IMR-90 (cell line): ENCODE measurements at regions not wholly inside any gene's neighbourhood (a gene's known extent, or its start where the extent isn't known, plus 50 kb on each side); places are given as distances from the start of the nearest gene placed in this dataset.

ENCODE experiments used
- ATAC-seq: fragments of 200-7000 bp; cut with Tn5 transposase; 2 replicates; pipeline ENCODE4 v1.9.1; 2020; ENCODE audit warnings: low read depth, mild to moderate bottlenecking, moderate library complexity
- BruUV-seq: library from RNA; stranded (reverse); fragments of 400-500 nt; replicated peaks from 2 replicates; lab custom pipeline; 2021; lab: Mats Ljungman, UMichigan
- CTCF ChIA-PET: fragments of 300-600 bp; formaldehyde crosslinking; extraction: SDS; loops from one replicate; lab custom pipeline; 2021; ENCODE audit warnings: antibody characterized with exemption; lab: Yijun Ruan, JAX
- POLR2A ChIA-PET: fragments of 300-600 bp; sonication (Branson Sonifier 250); formaldehyde crosslinking; loops from one replicate; lab custom pipeline; 2022; ENCODE audit warnings: antibody characterized with exemption; ENCODE audit not compliant: unreplicated experiment; lab: Charles Lee
- DNase-seq: peaks from one replicate; pipeline ENCODE4 v3.0.0; 2013
- H2AFZ ChIP-seq: replicated peaks from 2 replicates; pipeline ENCODE3; 2013; ENCODE audit warnings: low read length, mild to moderate bottlenecking; ENCODE audit not compliant: poor library complexity
- H2AK5ac ChIP-seq: 2 replicates; pipeline ENCODE4 v1.6.1; 2013; ENCODE audit warnings: low read depth, low read length, inconsistent platforms
- H2AK9ac ChIP-seq: replicated peaks from 2 replicates; pipeline ENCODE3; 2013; ENCODE audit warnings: mild to moderate bottlenecking, low read depth, low read length, moderate library complexity; ENCODE audit not compliant: poor library complexity
- H2BK120ac ChIP-seq: 2 replicates; pipeline ENCODE4 v1.6.1; 2013; ENCODE audit warnings: low read depth, low read length, inconsistent platforms
- H2BK15ac ChIP-seq: 3 replicates; pipeline ENCODE4 v1.6.1; 2013; ENCODE audit warnings: low read depth, low read length, inconsistent platforms
- H2BK20ac ChIP-seq: 2 replicates; pipeline ENCODE4 v1.6.1; 2013; ENCODE audit warnings: low read depth, mild to moderate bottlenecking, inconsistent platforms, low read length, moderate library complexity
- H2BK5ac ChIP-seq: 2 replicates; pipeline ENCODE4 v1.6.1; 2013; ENCODE audit warnings: mild to moderate bottlenecking, low read depth, low read length, inconsistent platforms; ENCODE audit not compliant: poor library complexity, severe bottlenecking
- H3K14ac ChIP-seq: replicated peaks from 2 replicates; pipeline ENCODE4 v1.6.1; 2013; ENCODE audit warnings: low read depth, low read length, inconsistent platforms
- H3K18ac ChIP-seq: 2 replicates; pipeline ENCODE4 v1.6.1; 2013; ENCODE audit warnings: low read depth, low read length, control low read depth
- H3K23ac ChIP-seq: 2 replicates; pipeline ENCODE4 v1.6.1; 2013; ENCODE audit warnings: low read depth, low read length, inconsistent platforms
- H3K27ac ChIP-seq: 2 replicates; pipeline ENCODE4 v1.5.1; 2013; ENCODE audit warnings: mild to moderate bottlenecking, control low read depth, low read length; ENCODE audit not compliant: insufficient read depth
- H3K27me3 ChIP-seq: 2 replicates; pipeline ENCODE4 v1.6.1; 2013; ENCODE audit warnings: low read length; ENCODE audit not compliant: control insufficient read depth, insufficient read depth
- H3K36me3 ChIP-seq: 2 replicates; pipeline ENCODE4 v1.6.1; 2013; ENCODE audit warnings: low read length, mixed read lengths; ENCODE audit not compliant: control insufficient read depth, insufficient read depth
- H3K4ac ChIP-seq: 2 replicates; pipeline ENCODE4 v1.6.1; 2013; ENCODE audit warnings: low read depth, low read length, inconsistent platforms
- H3K4me1 ChIP-seq: 2 replicates; pipeline ENCODE4 v1.6.1; 2013; ENCODE audit warnings: low read length, mixed read lengths; ENCODE audit not compliant: control insufficient read depth, insufficient read depth
- H3K4me2 ChIP-seq: 2 replicates; pipeline ENCODE4 v1.6.1; 2013; ENCODE audit warnings: low read depth, mild to moderate bottlenecking, control low read depth, low read length, moderate library complexity
- H3K4me3 ChIP-seq: 2 replicates; pipeline ENCODE4 v1.5.1; 2013; ENCODE audit warnings: low read depth, mild to moderate bottlenecking, control low read depth, low read length, moderate library complexity; ENCODE audit not compliant: insufficient read depth
- H3K56ac ChIP-seq: 2 replicates; pipeline ENCODE4 v1.6.1; 2013; ENCODE audit warnings: low read length, inconsistent platforms; ENCODE audit not compliant: insufficient read depth; ENCODE audit errors: extremely low read depth
- H3K79me1 ChIP-seq, 2 experiments: 2 replicates each; pipeline ENCODE4 v1.6.1; 2013; ENCODE audit warnings: low read length in 2 of 2, inconsistent platforms in 1 of 2, low read depth in 1 of 2
- H3K9ac ChIP-seq: 2 replicates; pipeline ENCODE4 v1.6.1; 2013; ENCODE audit warnings: low read depth, low read length, control low read depth
- H3K9me1 ChIP-seq: 2 replicates; pipeline ENCODE4 v1.6.1; 2013; ENCODE audit warnings: low read length, inconsistent platforms; ENCODE audit not compliant: insufficient read depth
- H3K9me3 ChIP-seq: 2 replicates; pipeline ENCODE4 v1.6.1; 2013; ENCODE audit warnings: low read length; ENCODE audit not compliant: control insufficient read depth, insufficient read depth
- H4K20me1 ChIP-seq: 2 replicates; pipeline ENCODE4 v1.6.1; 2013; ENCODE audit warnings: low read length, inconsistent platforms; ENCODE audit not compliant: insufficient read depth
- H4K5ac ChIP-seq: 2 replicates; pipeline ENCODE4 v1.6.1; 2013; ENCODE audit warnings: mild to moderate bottlenecking, low read depth, low read length, control low read depth
- H4K8ac ChIP-seq, 2 experiments: 2 replicates each; pipeline ENCODE4 v1.6.1; 2013; ENCODE audit warnings: low read depth in 2 of 2, low read length in 2 of 2, control low read depth in 1 of 2, inconsistent platforms in 1 of 2
- H4K91ac ChIP-seq: 2 replicates; pipeline ENCODE4 v1.6.1; 2013; ENCODE audit warnings: low read depth, low read length, inconsistent platforms; ENCODE audit not compliant: insufficient read depth
- BHLHE40 ChIP-seq: fragments of 150-350 bp; IDR thresholded peaks from 2 replicates; pipeline ENCODE4 v1.6.1; 2016; ENCODE audit warnings: mild to moderate bottlenecking, low read depth, low read length
- CEBPB ChIP-seq: IDR thresholded peaks from 2 replicates; pipeline ENCODE4 v1.6.1; 2012; ENCODE audit warnings: low read depth, low read length, improper control_type of control experiment
- CHD1 ChIP-seq: IDR thresholded peaks from 2 replicates; pipeline ENCODE4 v1.6.1; 2012; ENCODE audit warnings: low read depth, low read length, improper control_type of control experiment
- CTCF ChIP-seq: conservative IDR thresholded peaks from 2 replicates; pipeline ENCODE4 v1.5.1; 2012; ENCODE audit warnings: mild to moderate bottlenecking, low read depth, low read length, improper control_type of control experiment
- ELK1 ChIP-seq: fragments of 150-350 bp; IDR thresholded peaks from 2 replicates; pipeline ENCODE4 v1.6.1; 2016; ENCODE audit warnings: low read depth, mild to moderate bottlenecking, low read length, moderate library complexity, borderline replicate concordance
- FOS ChIP-seq: fragments of 150-350 bp; IDR thresholded peaks from 2 replicates; pipeline ENCODE4 v1.6.1; 2016; ENCODE audit warnings: low read depth, low read length
- MAFK ChIP-seq: IDR thresholded peaks from 2 replicates; pipeline ENCODE4 v1.6.1; 2012; ENCODE audit warnings: low read depth, low read length, improper control_type of control experiment
- MAZ ChIP-seq: IDR thresholded peaks from 2 replicates; pipeline ENCODE4 v1.6.1; 2012; ENCODE audit warnings: low read depth, mild to moderate bottlenecking, low read length, improper control_type of control experiment, moderate library complexity, borderline replicate concordance
- MXI1 ChIP-seq: IDR thresholded peaks from 2 replicates; pipeline ENCODE4 v1.6.1; 2012; ENCODE audit warnings: low read depth, mild to moderate bottlenecking, low read length, moderate library complexity, borderline replicate concordance
- NFE2L2 ChIP-seq: fragments of 150-350 bp; IDR thresholded peaks from 2 replicates; pipeline ENCODE4 v1.6.1; 2016; ENCODE audit warnings: low read depth, mild to moderate bottlenecking, low read length
- POLR2A ChIP-seq: IDR thresholded peaks from 2 replicates; pipeline ENCODE4 v1.6.1; 2012; ENCODE audit warnings: mild to moderate bottlenecking, low read depth, low read length
- RAD21 ChIP-seq: IDR thresholded peaks from 2 replicates; pipeline ENCODE4 v1.6.1; 2012; ENCODE audit warnings: low read length, improper control_type of control experiment
- RCOR1 ChIP-seq: IDR thresholded peaks from 2 replicates; pipeline ENCODE4 v1.6.1; 2012; ENCODE audit warnings: mild to moderate bottlenecking, low read length, improper control_type of control experiment; ENCODE audit not compliant: insufficient replicate concordance
- SMC3 ChIP-seq: fragments of 150-350 bp; IDR thresholded peaks from 2 replicates; pipeline ENCODE4 v1.6.1; 2016; ENCODE audit warnings: low read depth, mild to moderate bottlenecking, antibody characterized with exemption, low read length, moderate library complexity
- WGBS, 2 experiments: methylation state at CpG; one replicate each; pipeline versions ENCODE4 v1.1.5 to v1.1.7; 2013; ENCODE audit warnings: missing lambda C conversion rate in 2 of 2; ENCODE audit not compliant: insufficient read length in 1 of 2; ENCODE audit errors: extremely low coverage in 2 of 2; 5-methylcytosine and 5-hydroxymethylcytosine counted together
- dilution Hi-C: fragments of 300-500 bp; cut with HindIII; formaldehyde crosslinking; loops from one replicate; pipeline ENCODE4 v1.14.3; 2018; ENCODE audit warnings: low sequenced_read_pairs; ENCODE audit not compliant: unreplicated experiment
- in situ Hi-C: fragments of 300-500 bp; cut with MboI; formaldehyde crosslinking; loops from 3 replicates; pipeline ENCODE4 v1.14.3; 2019; ENCODE audit warnings: low sequenced_read_pairs, inconsistent platforms, mixed read lengths
- intact Hi-C: fragments of 100-400 bp; cut with micrococcal nuclease; formaldehyde crosslinking; loops from 2 replicates; pipeline ENCODE4 v1.10.0; 2022
- TF ChIP-seq, protein P1 (sequence below): fragments of 150-350 bp; IDR thresholded peaks from 2 replicates; pipeline ENCODE4 v1.6.1; 2017; ENCODE audit warnings: mild to moderate bottlenecking, antibody characterized with exemption, low read length, low read depth

DNA sequence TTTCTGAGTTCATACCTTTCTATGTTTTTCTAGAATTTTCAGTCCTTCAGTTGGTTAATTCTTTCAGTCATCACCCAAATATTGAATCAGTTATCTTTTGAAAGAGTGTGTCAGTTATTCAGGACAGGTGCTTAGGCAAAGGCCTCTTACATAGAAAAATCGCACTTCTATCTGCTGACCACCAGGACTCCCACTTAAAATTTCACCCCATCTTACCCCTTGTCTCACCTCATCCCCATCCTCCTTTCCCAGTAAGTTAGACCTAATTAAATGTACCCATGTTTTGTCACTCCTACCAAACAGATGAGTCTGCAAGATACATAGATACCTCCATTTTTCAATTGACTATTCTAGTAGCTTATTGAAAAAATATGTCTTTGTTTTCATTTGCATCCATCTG lies 159.9 kb upstream of the PIK3R1 start:
- intact Hi-C loops: no loop called here
- Histone ChIP-seq H2AK9ac (no peak overlapping the region), H3K9ac (no peak overlapping the region), H3K4me2 (no peak overlapping the region), H2BK15ac (no peak overlapping the region), H2BK5ac (no peak overlapping the region), H3K4me3 (no peak overlapping the region), H2AK5ac (no peak overlapping the region), H3K56ac (no peak overlapping the region), H4K5ac (no peak overlapping the region), H3K4me1 (no peaks in the 10 kb centered on the region), H2BK120ac (no peak overlapping the region), H4K91ac (no peak overlapping the region), H4K8ac (no peak overlapping the region), H3K14ac (no peak overlapping the region), H3K9me3 (no peaks in the 10 kb centered on the region), H3K18ac (no peak overlapping the region), H3K36me3 (no peaks in the 10 kb centered on the region), H3K27me3 (no peaks in the 10 kb centered on the region), H3K23ac (no peak overlapping the region), H2BK20ac (no peak overlapping the region), H3K4ac (no peak overlapping the region), H3K9me1 (no peaks in the 10 kb centered on the region), H4K20me1 (no peaks in the 10 kb centered on the region), H3K79me1 (no peaks in the 10 kb centered on the region), H2AFZ (no peak overlapping the region), H3K27ac (no peak overlapping the region)
- ATAC-seq (no peak), DNase-seq (no peak)
- BruUV-seq: no TSS peak
- no CpG with 5 or more reads among the region's 1 CpG for WGBS, 2 experiments
- in situ Hi-C loops: no loop called here
- POLR2A ChIA-PET: no interaction called here
- CTCF ChIA-PET: interaction anchor here (0.6 kb wide), 1 partner anchor 31 kb away, joined by 3 read pairs; no protein-coding TSS in a partner anchor
- no peak for TF ChIP-seq RCOR1
- no peak for TF ChIP-seq RAD21
- no peak for TF ChIP-seq CHD1
- TF ChIP-seq MXI1: no peak
- TF ChIP-seq, protein P1, sequence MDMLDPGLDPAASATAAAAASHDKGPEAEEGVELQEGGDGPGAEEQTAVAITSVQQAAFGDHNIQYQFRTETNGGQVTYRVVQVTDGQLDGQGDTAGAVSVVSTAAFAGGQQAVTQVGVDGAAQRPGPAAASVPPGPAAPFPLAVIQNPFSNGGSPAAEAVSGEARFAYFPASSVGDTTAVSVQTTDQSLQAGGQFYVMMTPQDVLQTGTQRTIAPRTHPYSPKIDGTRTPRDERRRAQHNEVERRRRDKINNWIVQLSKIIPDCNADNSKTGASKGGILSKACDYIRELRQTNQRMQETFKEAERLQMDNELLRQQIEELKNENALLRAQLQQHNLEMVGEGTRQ: no peak
- no peak for TF ChIP-seq NFE2L2
- no peak for TF ChIP-seq POLR2A
- TF ChIP-seq FOS: no peak
- no peak for TF ChIP-seq MAZ
- no peak for TF ChIP-seq MAFK
- TF ChIP-seq CEBPB: no peak
- no peak for TF ChIP-seq ELK1
- TF ChIP-seq BHLHE40: no peak
- no peak for TF ChIP-seq SMC3
- TF ChIP-seq CTCF: no peak
- dilution Hi-C loops: no loop called here
